Transverse colon (tissue), 4 donors: ENCODE measurements at regions not wholly inside any gene's neighbourhood (a gene's known extent, or its start where the extent isn't known, plus 50 kb on each side); places are given as distances from the start of the nearest gene placed in this dataset.

Source experiments
- POLR2A ChIP-seq: fragments of 450-650 bp; IDR thresholded peaks from one replicate; pipeline ENCODE4 v1.6.1; 2016; ENCODE audit warnings: antibody characterized with exemption, mild to moderate bottlenecking, moderate library complexity
- POLR2AphosphoS5 ChIP-seq, 3 donors: sonication (generic); formaldehyde crosslinking; IDR thresholded peaks; one replicate each; pipeline ENCODE4 v1.6.1; 2016; ENCODE audit warnings: antibody characterized with exemption in 3 of 3
- TF ChIP-seq, protein P1 (sequence below), 5 experiments: fragments of 200-600 bp in 3 of 5; fragments of 450-650 bp in 2 of 5; sonication (generic) in 3 of 5; IDR thresholded peaks; 1 replicate in 2 of 5; 2 replicates in 3 of 5; pipeline ENCODE4 v1.5.1; 2016 to 2017; ENCODE audit warnings: antibody characterized with exemption in 5 of 5, inconsistent platforms in 3 of 5, mild to moderate bottlenecking in 2 of 5, moderate library complexity in 1 of 5

- TF ChIP-seq, protein P1, sequence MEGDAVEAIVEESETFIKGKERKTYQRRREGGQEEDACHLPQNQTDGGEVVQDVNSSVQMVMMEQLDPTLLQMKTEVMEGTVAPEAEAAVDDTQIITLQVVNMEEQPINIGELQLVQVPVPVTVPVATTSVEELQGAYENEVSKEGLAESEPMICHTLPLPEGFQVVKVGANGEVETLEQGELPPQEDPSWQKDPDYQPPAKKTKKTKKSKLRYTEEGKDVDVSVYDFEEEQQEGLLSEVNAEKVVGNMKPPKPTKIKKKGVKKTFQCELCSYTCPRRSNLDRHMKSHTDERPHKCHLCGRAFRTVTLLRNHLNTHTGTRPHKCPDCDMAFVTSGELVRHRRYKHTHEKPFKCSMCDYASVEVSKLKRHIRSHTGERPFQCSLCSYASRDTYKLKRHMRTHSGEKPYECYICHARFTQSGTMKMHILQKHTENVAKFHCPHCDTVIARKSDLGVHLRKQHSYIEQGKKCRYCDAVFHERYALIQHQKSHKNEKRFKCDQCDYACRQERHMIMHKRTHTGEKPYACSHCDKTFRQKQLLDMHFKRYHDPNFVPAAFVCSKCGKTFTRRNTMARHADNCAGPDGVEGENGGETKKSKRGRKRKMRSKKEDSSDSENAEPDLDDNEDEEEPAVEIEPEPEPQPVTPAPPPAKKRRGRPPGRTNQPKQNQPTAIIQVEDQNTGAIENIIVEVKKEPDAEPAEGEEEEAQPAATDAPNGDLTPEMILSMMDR (IDR thresholded peaks at IDR 0.05): no peak
- TF ChIP-seq POLR2AphosphoS5 (IDR thresholded peaks at IDR 0.05) (no peak), POLR2A (no peak)
Measured at GRCh38 chr22:26860301-26860700, 202.9 kb downstream of the MIAT start.
